ENCODE measurements at regions not wholly inside any gene's neighbourhood (a gene's known extent, or its start where the extent isn't known, plus 50 kb on each side); places are given as distances from the start of the nearest gene placed in this dataset.

DNA sequence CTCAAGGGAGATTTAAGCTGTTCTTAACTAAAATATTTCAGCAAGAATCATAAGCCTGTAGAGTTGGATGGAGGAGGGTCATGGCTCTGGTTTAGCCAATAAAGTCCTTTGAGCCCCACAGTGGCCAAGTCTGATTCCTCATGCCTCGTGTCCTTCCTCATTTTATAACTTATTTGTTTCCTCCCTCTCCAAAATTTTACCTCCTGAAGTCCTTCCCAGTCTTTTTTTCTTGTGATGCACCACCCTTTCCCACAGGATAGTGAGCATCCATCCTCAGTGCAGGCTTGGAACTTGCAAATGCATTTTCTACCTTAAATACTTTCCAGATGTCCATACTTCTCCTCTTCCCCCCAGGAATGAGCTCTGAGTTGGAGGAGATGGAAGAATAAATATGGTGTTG, 162.7 kb upstream of the AGTR1 start:
- no peak overlapping the region for H3K4me3 ChIP-seq (ENCODE audit: low read depth, low read length)
- ChIA-PET POLR2A (no interaction called here), CTCF (no interaction called here)
- DNase-seq (ENCODE audit: low read depth, low spot score): no peak
- TF ChIP-seq, protein P1, sequence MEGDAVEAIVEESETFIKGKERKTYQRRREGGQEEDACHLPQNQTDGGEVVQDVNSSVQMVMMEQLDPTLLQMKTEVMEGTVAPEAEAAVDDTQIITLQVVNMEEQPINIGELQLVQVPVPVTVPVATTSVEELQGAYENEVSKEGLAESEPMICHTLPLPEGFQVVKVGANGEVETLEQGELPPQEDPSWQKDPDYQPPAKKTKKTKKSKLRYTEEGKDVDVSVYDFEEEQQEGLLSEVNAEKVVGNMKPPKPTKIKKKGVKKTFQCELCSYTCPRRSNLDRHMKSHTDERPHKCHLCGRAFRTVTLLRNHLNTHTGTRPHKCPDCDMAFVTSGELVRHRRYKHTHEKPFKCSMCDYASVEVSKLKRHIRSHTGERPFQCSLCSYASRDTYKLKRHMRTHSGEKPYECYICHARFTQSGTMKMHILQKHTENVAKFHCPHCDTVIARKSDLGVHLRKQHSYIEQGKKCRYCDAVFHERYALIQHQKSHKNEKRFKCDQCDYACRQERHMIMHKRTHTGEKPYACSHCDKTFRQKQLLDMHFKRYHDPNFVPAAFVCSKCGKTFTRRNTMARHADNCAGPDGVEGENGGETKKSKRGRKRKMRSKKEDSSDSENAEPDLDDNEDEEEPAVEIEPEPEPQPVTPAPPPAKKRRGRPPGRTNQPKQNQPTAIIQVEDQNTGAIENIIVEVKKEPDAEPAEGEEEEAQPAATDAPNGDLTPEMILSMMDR (IDR thresholded peaks at IDR 0.05; ENCODE audit: insufficient read depth, low read length, missing control alignments): no peak

DNA sequence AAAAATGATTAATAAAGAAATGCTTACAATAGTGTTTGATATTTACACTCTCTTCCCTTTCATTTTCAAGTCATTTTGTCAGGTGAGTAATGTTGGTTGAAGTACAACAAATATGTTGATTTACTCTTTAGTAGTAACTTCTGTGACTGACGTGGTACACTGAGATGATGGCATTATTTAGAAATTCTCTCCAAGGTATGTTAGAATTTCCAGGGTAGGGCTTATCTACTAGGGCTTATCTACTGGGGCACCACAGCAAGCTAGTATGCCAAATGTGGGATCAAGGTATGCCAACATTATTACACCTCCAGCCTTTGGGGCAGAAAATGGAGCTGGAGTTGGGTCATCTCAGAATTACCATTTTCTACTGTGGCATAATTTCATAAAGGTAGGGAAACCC, 157.4 kb upstream of the AGTR1 start:
- ChIA-PET POLR2A (no interaction called here), CTCF (no interaction called here)
- TF ChIP-seq, protein P1 (IDR thresholded peaks at IDR 0.05; ENCODE audit: insufficient read depth, low read length, missing control alignments): no peak
- no peak for DNase-seq (ENCODE audit: low read depth, low spot score)
- H3K4me3 ChIP-seq (ENCODE audit: low read depth, low read length): no peak overlapping the region

DNA sequence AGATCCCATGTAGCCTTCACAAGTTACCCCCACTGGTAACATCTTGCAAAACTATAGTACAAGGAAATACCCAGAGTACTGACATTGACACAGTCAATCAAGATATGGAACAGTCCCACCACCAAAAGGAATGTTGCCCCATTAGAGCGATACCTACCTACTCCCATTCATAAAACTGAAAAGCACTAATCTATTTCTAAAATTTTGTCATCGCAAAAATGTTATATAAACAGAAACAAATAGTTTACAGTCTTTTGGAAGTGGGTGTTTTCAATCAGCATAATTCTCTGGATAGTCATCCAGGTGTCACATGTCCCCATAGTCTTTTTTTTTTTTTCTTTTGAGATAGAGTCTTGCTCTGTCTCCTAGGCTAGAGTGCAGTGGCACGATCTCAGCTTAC, 156.9 kb upstream of the AGTR1 start:
- CTCF ChIA-PET: no interaction called here
- no peak overlapping the region for H3K4me3 ChIP-seq (ENCODE audit: low read depth, low read length)
- POLR2A ChIA-PET: no interaction called here
- DNase-seq (ENCODE audit: low read depth, low spot score): no peak
- TF ChIP-seq, protein P1 (IDR thresholded peaks at IDR 0.05; ENCODE audit: insufficient read depth, low read length, missing control alignments): no peak

DNA sequence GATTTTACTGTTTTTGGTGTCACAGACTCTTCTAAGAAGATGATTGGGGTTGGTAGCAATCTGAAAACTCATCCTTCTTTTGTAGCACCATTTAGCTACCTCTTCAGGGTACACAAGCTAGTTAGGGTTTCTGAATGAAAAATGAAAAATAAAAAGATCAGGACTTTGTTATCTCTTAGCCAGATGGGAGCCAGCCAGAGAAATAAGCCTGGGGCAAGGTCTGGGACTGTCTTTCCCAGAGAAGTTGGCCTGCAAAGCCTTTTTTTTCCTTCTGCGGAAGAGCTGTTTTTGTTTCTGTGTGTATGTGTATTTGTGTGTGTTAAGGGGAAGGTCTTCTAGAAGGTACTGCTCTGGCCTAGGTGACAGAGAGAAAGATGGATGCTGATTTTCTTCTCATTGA, 150.7 kb upstream of the AGTR1 start:
- TF ChIP-seq, protein P1 (IDR thresholded peaks at IDR 0.05; ENCODE audit: insufficient read depth, low read length, missing control alignments): no peak
- no peak for DNase-seq (ENCODE audit: low read depth, low spot score)
- no peak overlapping the region for H3K4me3 ChIP-seq (ENCODE audit: low read depth, low read length)
- POLR2A ChIA-PET: no interaction called here
- CTCF ChIA-PET: interaction anchor here (0.9 to 1.1 kb wide), 2 partner anchors 16 to 45 kb away, joined by 3 to 4 read pairs; no protein-coding TSS in a partner anchor

DNA sequence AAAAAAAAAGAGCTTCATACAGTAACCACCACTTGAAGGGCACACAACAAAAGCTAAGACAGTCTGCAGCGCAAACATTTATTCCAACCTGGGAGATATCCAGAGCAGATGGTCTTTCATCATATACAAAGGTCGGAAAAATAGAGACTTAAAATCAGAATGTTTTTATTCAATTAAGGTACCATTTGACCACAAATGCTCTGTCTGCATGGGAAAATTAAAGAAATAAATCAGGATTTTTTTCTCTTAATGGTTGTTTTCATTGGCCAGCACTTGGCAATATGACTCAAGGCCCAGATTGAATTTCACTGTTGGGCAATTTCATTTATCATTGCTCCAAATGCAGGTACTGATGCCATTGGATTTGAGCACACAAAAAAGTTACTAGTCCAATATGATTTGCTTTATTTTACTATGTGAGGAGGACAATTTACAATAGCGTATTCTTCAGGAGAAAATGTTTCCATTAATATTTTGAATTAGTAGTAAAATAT, 145.9 kb upstream of the AGTR1 start:
- TF ChIP-seq, protein P1 (IDR thresholded peaks at IDR 0.05; ENCODE audit: insufficient read depth, low read length, missing control alignments): no peak
- no peak for DNase-seq (ENCODE audit: low read depth, low spot score)
- ChIA-PET CTCF (no interaction called here), POLR2A (no interaction called here)
- H3K4me3 ChIP-seq (ENCODE audit: low read depth, low read length): no peak overlapping the region

DNA sequence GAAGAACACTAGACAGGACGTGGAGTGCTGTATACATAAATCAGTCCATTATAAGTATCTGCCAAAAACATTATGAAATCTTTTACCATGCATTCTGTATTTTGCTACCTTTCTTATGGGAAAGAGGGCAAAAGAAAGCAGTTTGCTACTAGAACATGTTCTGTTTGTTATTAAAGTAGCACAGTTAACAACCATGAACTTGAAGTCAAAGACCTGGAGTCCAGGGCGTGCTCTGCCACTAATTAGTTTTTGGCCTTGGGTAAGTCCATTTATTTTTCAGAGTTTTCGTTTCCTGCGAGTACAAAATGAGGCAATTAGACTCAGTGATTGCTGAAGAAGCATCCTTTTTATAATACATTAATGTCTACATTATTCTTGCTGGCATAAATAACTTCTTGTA, 143.3 kb upstream of the AGTR1 start:
- no peak overlapping the region for H3K4me3 ChIP-seq (ENCODE audit: low read depth, low read length)
- ChIA-PET CTCF (no interaction called here), POLR2A (no interaction called here)
- TF ChIP-seq, protein P1 (IDR thresholded peaks at IDR 0.05; ENCODE audit: insufficient read depth, low read length, missing control alignments): no peak
- no peak for DNase-seq (ENCODE audit: low read depth, low spot score)

All from AG04449 (cell line).